NOMO-1 treated with DMSO at 0.1 percent for 48 hours (cell line): ENCODE measurements at regions not wholly inside any gene's neighbourhood (a gene's known extent, or its start where the extent isn't known, plus 50 kb on each side); places are given as distances from the start of the nearest gene placed in this dataset.
"Not testable (repeated sequence)": the region's sequence is repeated elsewhere in the genome, so short reads cannot be mapped to it uniquely, and the experiment has no call there.

Source experiments
- DNase-seq: peaks from one replicate; lab custom pipeline; 2025; ENCODE audit not compliant: unreplicated experiment; lab: John Stamatoyannopoulos, UW

DNA sequence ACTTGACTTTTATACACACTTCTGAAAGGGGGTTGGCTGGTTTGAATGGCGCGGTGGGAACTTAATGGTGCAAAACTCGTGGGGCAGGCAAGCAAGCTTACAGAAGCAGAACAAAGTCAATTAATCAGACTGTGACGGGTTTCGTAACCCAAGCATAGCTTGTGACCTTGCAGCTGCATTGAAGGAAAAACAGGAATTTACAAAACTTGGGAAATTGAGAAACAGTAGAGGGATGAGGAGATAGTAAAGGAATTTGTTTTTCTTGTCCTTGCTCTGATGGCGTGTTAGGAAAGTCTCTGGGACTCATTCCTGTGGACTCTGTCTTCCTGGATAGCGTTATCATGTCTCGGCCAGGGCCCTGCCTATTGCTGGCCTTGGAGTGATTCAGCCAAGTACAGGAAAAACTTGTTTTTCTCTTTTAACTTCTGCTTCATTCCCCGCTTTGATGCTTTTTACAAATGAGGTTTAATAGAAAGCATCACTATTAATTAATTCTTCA lies 220.0 kb upstream of the KCND2 start:
- DNase-seq: peak; percentile 63

GRCh38 chr7:120053390-120053961 lies 219.5 kb upstream of the KCND2 start:
- peak; percentile 77 for DNase-seq

- DNase-seq: peak; percentile 11
Observed at GRCh38 chr7:120054376-120055100, 218.4 kb upstream of the KCND2 start.

DNA sequence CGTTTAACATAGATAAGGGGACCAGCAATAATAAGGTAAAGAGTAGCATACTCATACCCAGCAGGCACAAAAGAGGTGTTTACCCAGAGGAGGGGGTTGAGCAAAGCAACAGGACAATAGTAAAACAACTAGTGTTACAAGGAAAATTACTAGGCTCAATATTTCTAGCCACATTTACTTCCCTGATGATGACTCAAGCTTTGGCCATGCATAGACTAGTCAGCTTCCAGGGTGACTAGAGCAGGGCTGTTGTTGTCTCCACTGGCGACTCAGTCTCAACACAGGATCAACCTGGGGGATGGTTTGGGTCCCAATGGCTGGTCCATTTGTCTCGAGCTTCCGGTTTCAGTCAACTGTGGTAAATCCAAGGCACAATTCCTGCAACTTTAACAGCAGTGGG lies 217.7 kb upstream of the KCND2 start:
- DNase-seq: no peak

- no peak for DNase-seq
Observed at GRCh38 chr7:120056227-120056626, 216.7 kb upstream of the KCND2 start.

DNA sequence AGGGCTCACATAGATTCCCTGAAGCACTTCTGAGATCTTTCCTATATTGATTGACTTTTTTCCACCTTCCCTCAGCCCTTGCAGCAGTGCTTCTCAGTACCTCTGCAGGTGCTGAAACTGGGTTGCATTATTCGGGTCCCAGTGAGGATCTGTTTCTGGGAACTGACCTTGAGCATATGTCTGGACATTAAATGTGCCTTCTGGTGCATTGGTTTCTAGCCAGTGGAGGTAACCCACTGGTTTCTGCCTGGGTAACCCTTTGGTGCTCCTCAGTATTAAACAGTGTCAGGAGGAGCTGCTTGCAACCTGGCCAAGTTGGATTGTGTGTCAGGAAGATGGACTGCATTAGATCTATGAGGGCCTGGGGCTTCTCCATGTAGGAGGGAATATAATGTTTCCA lies 213.3 kb upstream of the KCND2 start:
- no peak for DNase-seq

- peak; percentile 33 for DNase-seq
Observed at GRCh38 chr7:120060281-120060680, 212.7 kb upstream of the KCND2 start.

GRCh38 chr7:120060875-120061274 lies 212.1 kb upstream of the KCND2 start:
- DNase-seq: peak; percentile 62

GRCh38 chr7:120064565-120064964 lies 208.4 kb upstream of the KCND2 start:
- peak; percentile 7 for DNase-seq

DNA sequence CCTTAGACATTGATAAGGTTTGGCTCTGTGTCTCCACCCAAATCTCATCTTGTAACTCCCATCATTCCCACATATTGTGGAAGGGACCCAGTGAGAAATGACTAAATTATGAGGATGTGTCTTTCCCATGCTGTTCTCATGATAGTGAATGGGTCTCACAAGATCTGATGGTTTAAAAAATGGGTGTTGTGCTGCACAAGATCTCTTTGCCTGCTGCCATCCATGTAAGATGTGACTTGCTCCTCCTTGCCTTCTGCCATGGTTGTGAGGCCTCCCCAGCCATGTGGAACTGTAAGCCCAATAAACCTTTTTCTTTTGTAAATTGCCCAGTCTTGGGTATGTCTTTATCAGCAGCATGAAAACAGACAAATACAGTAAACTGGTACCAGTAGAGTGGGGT lies 206.1 kb upstream of the KCND2 start:
- not testable (repeated sequence) for DNase-seq

GRCh38 chr7:120070201-120070600 lies 202.8 kb upstream of the KCND2 start:
- no peak for DNase-seq

- no peak for DNase-seq
Observed at GRCh38 chr7:120077777-120078176, 195.2 kb upstream of the KCND2 start.

GRCh38 chr7:120079022-120079421 lies 194.0 kb upstream of the KCND2 start:
- DNase-seq: no peak

DNA sequence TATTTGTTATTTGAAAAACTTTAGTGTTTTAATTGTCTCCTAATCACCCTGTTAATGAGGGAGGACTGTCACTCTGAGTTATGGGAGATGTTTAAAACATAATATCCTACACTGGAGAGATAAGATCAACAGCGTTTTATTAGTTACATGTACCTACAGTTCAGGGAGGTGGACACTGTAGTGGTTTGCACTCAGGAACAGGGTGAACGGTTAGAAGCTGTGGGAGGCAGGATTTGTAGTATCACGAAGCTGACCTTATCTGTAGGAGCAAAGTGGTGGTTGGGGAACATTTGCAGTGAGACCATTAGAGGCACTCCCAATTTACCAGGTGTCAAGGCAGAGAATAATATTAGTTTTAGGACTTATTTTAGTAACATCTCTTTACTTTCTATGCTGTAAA lies 193.3 kb upstream of the KCND2 start:
- DNase-seq: no peak

GRCh38 chr7:120086468-120086867 lies 186.5 kb upstream of the KCND2 start:
- DNase-seq: not testable (repeated sequence)

GRCh38 chr7:120089968-120090367 lies 183.0 kb upstream of the KCND2 start:
- no peak for DNase-seq

DNA sequence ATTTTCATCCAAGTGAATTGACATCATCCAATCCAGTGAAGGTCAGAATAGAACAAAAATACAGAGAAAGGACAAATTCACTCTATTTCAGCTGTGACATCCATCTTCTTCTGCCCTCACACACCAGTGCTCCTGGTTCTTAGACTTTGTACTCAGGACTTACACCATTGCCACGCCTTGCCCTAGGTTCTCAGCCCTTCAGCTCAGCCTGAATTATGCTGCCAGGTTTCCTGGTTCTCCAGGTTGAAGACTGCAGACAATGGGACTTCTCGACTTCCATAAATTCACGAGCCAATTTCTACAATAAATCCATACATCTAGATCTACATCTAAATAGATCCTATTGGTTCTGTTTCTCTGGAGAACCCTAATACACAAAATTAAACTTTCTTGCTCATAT lies 181.2 kb upstream of the KCND2 start:
- DNase-seq: no peak

DNA sequence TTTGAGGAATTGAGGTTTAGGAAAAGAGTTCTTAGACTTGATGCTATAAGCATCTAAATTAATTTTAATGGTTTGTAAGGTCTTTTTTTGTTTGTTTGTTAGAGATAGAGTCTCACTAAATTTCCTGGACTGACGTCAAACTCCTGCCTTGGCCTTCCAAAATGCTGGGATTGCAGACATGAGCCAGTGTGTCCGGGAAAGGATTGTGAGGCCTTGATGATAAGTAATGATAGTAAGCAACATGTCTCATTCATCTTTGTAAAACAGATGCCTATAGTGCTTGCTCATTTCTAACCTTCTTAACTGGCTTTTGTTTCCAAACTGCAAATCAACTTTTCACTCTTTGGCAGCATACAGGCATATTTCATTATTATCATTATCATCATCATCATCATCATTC lies 176.0 kb upstream of the KCND2 start:
- no peak for DNase-seq

DNA sequence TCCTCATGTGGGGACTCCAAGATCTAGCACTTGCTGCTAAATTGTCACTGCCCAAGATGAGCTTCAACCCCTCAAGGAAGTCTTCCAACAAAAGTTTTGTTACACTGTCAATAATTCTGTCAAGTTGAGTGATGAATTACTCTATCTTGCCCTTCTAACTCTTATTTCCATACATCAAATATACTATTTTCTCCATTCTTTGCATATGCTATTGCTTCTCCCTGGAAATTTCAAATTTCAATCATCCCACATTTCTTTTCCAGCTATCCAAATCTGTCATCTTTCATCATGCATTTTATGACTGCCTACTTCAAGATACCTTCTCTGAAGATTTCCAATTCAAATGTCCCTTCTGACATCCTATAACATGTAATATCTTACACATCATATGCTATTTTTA lies 175.2 kb upstream of the KCND2 start:
- no peak for DNase-seq

DNA sequence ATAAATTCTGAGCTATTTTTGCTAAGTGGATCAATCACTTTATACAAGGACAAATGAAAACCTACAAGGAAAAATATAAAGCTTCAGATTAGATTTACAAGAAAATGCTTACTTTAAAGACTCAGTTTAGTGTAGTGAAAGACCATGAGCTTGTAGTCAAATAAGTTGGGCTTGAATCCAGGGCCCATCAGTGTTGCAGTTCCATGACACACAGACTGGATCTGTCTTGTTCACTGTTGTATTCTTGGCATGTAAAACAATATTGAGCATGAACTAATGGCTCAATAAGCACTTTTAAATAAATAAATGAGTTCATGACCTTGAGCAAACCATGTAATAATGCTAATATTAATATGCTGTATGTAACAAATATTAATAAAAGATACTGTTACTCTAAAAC lies 164.6 kb upstream of the KCND2 start:
- DNase-seq: no peak

- no peak for DNase-seq
Observed at GRCh38 chr7:120110169-120110568, 162.8 kb upstream of the KCND2 start.

GRCh38 chr7:120114626-120115025 lies 158.3 kb upstream of the KCND2 start:
- DNase-seq: no peak

DNA sequence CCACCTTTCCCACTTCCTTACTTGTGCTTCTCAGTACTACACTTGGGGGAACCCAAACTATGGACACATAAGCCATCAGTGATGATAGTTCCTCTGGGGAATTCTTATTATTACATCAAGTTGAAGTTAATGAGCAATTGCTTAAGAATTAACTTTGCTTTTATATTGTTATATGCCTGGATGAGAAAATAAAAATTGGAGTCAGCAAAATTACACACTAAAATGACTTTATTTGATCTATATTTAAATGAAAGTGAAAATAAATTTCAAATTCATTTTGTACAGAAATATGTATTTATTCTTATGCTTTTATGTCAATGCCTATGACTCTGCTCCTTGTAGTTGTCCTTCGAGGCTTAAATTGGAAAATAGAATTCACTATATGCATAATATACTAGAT lies 149.4 kb upstream of the KCND2 start:
- no peak for DNase-seq
